Muscle layer of duodenum (tissue), 2 donors: ENCODE measurements at regions not wholly inside any gene's neighbourhood (a gene's known extent, or its start where the extent isn't known, plus 50 kb on each side); places are given as distances from the start of the nearest gene placed in this dataset.
A peak's percentile ranks its signal among the peaks of the same experiment; 100 is the strongest.

ENCODE experiments used
- H3K27ac ChIP-seq: one replicate; pipeline ENCODE4 v1.7.0; 2013; ENCODE audit warnings: mild to moderate bottlenecking, low read length
- H3K27me3 ChIP-seq: one replicate; pipeline ENCODE4 v1.7.0; 2013; ENCODE audit warnings: low read depth, mild to moderate bottlenecking, control low read depth, low read length
- H3K36me3 ChIP-seq, 2 donors: one replicate each; pipeline ENCODE4 v1.7.0; 2013; ENCODE audit warnings: low read length in 2 of 2, control low read depth in 1 of 2, mild to moderate bottlenecking in 1 of 2; ENCODE audit not compliant: insufficient read depth in 2 of 2, control insufficient read depth in 1 of 2
- H3K4me1 ChIP-seq, 2 donors: one replicate each; pipeline ENCODE4 v1.7.0; 2013; ENCODE audit warnings: low read length in 2 of 2, mild to moderate bottlenecking in 2 of 2, control low read depth in 1 of 2, moderate library complexity in 1 of 2; ENCODE audit not compliant: insufficient read depth in 2 of 2, control insufficient read depth in 1 of 2
- H3K4me3 ChIP-seq, 2 donors: one replicate each; pipeline ENCODE4 v1.7.0; 2013; ENCODE audit warnings: low read length in 2 of 2, low read depth in 1 of 2, mild to moderate bottlenecking in 1 of 2
- H3K9me3 ChIP-seq, 2 donors: one replicate each; pipeline ENCODE4 v1.7.0; 2013; ENCODE audit warnings: low read length in 2 of 2, control low read depth in 1 of 2, mild to moderate bottlenecking in 1 of 2; ENCODE audit not compliant: control insufficient read depth in 1 of 2
- donor health status: healthy.

DNA sequence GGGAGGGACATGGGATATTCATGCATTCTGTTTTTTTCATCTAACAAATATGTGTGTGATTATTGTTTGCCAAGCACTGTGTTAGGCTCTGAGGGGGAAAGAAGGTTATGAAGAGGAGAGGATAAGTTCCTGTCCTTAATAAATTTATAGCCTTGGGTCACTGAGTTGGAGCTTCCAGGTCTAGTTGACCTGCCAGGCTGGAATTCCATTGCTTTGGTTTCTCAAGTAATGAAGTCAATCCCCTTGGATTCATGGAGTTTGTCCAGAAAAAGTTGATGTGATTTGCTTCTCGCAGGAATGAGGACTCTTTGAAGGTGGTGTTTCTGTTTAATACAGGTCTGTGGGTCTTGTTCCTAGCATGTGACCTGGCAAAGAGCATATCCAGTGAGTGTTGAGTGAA lies 156.2 kb downstream of the ADAMTS15 start:
- Histone ChIP-seq H3K9me3 (no peaks in the 10 kb centered on the region), H3K4me1 (peaks cover 5 to 12% of the 10 kb centered on the region in 2 donors), H3K4me3 (no peak overlapping the region), H3K27ac (no peak overlapping the region), H3K27me3 (no peaks in the 10 kb centered on the region), H3K36me3 (no peaks in the 10 kb centered on the region)

DNA sequence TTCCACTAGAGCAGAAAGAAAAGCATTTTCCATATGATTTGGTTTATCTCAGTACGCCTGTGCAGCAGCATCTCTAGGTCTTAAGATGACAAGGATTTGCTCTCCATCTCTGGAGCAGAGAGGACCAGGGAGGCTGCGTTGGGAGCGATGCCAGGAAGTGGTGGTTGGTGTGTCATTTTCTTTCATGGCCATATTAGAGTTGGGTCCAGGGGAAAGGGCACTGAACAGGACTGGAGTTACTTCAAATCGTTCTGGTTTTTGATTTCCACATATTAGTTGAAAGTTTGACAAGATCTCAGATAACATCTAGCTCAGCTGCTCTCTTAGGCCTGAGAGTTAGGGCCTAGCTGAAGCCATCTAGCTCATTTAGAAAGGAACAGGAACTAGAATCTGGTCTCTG lies 157.7 kb downstream of the ADAMTS15 start:
- Histone ChIP-seq H3K27ac (no peak overlapping the region), H3K4me1 (peaks cover 5 to 15% of the 10 kb centered on the region in 2 donors), H3K27me3 (no peaks in the 10 kb centered on the region), H3K36me3 (no peaks in the 10 kb centered on the region), H3K4me3 (no peak overlapping the region), H3K9me3 (no peaks in the 10 kb centered on the region)

DNA sequence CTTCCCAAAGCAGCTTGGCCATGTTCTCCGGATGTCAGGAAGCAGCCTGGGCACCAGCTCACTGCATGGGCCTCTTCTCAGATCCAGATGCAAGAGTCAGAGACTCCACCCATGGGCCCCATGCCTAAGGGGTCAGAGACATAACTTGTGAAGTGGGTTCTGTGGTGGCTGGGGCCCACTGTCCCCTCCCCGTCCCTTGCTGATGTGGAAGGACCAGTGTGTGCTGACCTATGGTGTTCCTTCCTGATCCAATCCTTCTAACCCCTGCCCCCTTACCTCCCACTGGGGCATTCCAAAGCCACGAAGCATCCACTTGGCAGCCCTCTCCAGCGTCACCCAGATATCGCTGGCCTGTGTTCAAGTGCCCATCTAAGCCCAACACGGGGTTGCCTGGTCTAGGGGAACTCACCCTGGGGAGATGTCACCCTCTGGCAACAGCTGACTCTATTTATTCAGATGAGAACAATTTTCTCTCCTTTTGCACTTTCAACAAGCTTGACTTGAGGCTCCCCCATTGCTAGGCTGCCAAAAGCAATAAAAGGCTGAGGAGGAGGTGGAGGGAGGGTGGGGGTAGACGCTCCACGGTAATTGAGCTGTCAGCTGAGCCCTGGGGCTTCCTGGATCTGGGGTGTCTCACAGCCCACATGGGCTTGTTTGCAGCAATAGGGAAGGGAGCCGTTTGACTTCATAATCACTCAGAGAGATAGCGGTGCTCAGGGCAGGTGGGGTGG lies 158.5 kb downstream of the ADAMTS15 start:
- peaks cover 0 to 11% of the 10 kb centered on the region in 2 donors for H3K4me1 ChIP-seq
- no peaks in the 10 kb centered on the region for H3K36me3 ChIP-seq
- no peaks in the 10 kb centered on the region for H3K27me3 ChIP-seq
- H3K27ac ChIP-seq, result no peak overlapping the region
- no peak overlapping the region for H3K4me3 ChIP-seq
- H3K9me3 ChIP-seq, result no peaks in the 10 kb centered on the region

DNA sequence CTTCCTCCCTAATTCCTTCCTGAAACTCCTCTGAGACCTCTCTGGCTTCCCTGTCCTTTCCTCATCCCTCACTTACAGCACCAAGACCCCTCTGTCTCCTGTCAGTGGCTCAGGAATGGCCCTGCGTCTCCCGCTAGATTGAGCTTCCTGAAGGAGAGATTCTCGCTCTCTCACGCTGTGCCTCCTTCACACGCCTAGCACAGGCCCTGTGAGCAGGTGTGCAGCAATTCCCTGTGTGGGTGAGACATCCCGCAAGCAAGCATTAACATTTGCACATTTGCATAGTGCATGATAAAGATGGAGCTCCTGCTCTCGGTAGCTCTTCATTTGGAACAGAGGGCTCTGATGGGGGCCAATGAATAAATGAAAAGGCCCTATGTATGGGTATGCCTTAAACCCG lies 159.8 kb downstream of the ADAMTS15 start:
- H3K4me3 ChIP-seq, result no peak overlapping the region
- no peak overlapping the region for H3K27ac ChIP-seq
- peaks cover 0 to 8% of the 10 kb centered on the region in 2 donors for H3K4me1 ChIP-seq
- H3K9me3 ChIP-seq, result no peaks in the 10 kb centered on the region
- H3K36me3 ChIP-seq, result no peaks in the 10 kb centered on the region
- no peaks in the 10 kb centered on the region for H3K27me3 ChIP-seq

DNA sequence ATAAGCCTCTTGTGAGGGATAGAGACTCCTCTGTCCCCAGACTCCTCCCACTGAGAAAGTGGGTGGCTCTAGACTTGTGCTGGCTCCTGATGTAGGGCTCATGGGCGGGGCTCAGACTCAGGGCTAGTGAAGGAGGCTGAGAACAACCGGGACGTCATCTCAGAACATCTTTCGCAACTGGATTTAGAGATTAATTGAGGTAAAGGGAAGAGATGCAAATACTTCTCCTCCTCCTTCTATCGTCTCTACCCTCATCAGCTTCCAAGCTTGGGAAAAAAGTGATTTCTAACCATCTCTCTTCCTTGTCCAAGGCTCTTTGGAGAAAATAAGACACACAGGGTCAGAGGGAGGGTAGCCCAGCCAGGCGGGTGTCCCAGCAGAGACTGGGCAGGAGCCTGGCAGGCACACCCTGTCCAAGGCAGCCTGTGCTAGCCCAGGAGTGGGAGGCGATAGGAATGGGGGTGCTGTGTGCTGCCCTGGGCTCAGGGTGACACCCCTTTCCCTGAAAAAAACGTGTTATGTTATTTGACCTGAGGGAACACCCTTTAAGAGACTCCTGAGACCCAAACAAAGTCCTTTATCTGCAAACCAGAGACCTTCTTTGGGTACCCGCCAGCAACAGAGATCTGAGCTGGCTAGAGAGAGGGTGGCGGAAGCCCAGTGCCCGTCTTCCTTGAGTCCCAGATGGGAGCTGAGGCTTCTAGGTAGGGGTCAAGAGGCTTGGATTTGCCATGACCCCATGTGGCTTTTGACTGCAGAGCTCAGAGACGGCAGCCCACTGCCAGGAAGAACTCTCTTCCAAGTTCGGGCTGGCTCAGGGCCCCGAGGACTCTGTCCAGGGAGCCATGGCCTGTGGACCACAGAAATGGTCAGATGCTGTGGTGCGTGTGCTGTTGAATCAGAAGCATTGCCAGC lies 160.9 kb downstream of the ADAMTS15 start:
- no peaks in the 10 kb centered on the region for H3K36me3 ChIP-seq
- H3K27ac ChIP-seq, result peak overlapping the region; percentile 25
- H3K4me3 ChIP-seq, result no peak overlapping the region
- H3K9me3 ChIP-seq, result no peaks in the 10 kb centered on the region
- H3K27me3 ChIP-seq, result no peaks in the 10 kb centered on the region
- peaks cover 0 to 8% of the 10 kb centered on the region in 2 donors for H3K4me1 ChIP-seq

DNA sequence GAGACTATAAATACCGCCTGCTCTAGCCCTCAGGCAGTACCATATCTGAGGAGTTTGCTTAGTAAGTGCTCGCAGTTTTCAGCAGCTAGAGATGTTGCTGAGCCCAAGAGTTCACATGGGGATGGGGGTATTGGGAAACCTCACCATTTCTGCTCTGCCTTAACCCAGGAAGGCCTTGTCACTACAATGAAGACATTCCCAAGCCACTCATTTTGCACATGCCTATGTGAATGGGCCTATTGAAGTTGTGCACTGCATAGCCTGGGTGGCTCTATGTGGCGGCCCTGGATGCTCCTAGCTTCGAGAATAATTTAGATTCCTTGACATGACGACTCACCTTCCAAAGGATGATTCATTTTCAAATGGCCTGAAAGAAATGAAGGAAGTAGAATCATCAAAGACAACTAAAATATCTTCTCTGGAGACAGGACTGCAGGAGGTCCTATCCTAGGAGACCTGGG lies 163.4 kb downstream of the ADAMTS15 start:
- Histone ChIP-seq H3K4me3 (no peak overlapping the region), H3K27ac (no peak overlapping the region), H3K36me3 (no peaks in the 10 kb centered on the region), H3K4me1 (peaks cover 0 to 8% of the 10 kb centered on the region in 2 donors), H3K9me3 (no peaks in the 10 kb centered on the region), H3K27me3 (no peaks in the 10 kb centered on the region)

DNA sequence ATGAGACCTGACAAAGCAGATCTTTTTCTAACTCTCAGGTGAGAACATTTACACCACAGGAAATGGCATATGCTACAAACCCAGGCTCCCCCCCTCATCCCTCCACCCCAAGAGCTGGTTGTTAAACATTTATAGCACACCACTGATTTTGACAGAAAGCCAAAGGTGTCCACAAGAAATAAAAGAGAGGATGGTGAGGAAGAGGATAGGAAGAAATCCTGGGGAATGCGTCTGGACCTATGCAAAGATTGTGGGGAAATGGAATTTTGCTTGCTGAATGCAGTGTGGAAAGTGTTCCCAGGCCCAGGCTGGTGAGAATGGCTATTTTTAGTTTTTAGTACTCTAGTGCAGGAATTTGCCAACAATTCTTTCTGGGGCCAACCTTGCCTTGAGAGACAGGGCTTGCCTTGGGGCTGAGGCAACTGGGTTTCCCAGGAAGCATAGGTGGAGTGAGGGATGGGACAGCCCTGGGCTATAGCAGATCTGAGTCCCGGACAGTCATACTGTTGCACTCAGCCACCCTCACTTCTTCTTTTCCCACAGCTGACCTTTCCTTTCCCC lies 163.9 kb downstream of the ADAMTS15 start:
- H3K27me3 ChIP-seq, result no peaks in the 10 kb centered on the region
- no peaks in the 10 kb centered on the region for H3K9me3 ChIP-seq
- H3K4me1 ChIP-seq, result peaks cover 0 to 8% of the 10 kb centered on the region in 2 donors
- H3K36me3 ChIP-seq, result no peaks in the 10 kb centered on the region
- no peak overlapping the region for H3K4me3 ChIP-seq
- peak overlapping the region; percentile 7 for H3K27ac ChIP-seq

DNA sequence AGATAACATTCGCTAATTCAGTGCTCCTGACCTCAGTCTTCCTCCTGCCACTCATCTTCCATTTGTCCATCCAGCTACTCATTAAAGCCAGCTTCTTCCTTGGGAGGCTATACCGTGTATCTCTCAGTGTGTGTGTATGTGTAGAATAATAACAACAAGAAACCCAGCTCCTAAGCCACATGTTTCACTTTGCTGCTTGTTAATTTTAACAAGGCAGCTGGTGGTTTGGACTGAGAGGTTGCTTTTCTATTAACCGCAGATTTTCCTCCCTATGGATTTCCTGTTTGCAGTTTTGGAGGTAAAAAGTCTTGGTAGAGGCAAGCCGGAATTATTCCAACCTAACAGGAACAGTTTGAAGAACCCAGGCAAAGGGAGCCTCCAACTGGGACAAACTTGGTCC lies 165.0 kb downstream of the ADAMTS15 start:
- H3K27me3 ChIP-seq, result no peaks in the 10 kb centered on the region
- no peak overlapping the region for H3K27ac ChIP-seq
- no peak overlapping the region for H3K4me3 ChIP-seq
- no peaks in the 10 kb centered on the region for H3K9me3 ChIP-seq
- peaks cover 0 to 8% of the 10 kb centered on the region in 2 donors for H3K4me1 ChIP-seq
- no peaks in the 10 kb centered on the region for H3K36me3 ChIP-seq

DNA sequence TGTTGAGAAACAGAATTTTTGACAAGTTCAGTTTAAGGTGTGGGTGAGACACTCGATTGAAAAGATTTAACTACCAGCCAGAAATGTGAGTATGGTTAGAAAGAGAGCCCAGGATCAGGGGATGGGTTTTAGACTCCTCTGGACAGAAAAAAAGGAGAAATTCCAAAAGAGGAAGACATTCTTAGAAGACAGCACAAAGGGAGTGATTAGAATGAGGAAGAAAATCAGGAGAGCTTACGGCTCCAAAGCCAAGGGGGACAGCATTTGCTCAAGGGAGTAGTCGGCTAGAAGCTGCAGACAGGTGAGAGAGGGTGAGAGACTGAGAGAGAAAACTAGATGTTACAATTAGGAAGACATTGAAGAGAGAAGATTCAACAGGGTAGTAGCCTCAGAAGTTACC lies 166.1 kb downstream of the ADAMTS15 start:
- H3K4me3 ChIP-seq, result no peak overlapping the region
- H3K36me3 ChIP-seq, result no peaks in the 10 kb centered on the region
- H3K9me3 ChIP-seq, result no peaks in the 10 kb centered on the region
- H3K27me3 ChIP-seq, result no peaks in the 10 kb centered on the region
- H3K27ac ChIP-seq, result no peak overlapping the region
- peaks cover 0 to 4% of the 10 kb centered on the region in 2 donors for H3K4me1 ChIP-seq

DNA sequence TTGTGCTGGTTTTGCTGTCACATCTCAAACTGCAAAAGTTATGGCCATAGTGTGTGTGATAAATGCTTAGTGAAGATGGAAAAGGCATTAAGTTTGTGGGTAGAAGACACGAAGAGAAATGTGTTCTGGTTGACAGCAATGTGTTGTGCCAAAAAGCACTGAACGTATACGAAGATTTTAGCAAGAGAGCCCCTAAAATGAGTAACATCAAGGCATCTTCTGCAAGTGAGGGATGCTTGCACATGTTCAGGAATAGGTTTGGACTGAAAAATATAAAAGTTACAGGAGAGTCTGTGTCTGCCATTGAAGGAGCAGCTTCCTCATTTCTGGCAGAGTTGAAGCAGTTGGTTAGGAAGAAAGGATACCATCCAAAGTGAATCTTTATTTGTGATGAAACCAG lies 167.1 kb downstream of the ADAMTS15 start:
- Histone ChIP-seq H3K4me3 (no peak overlapping the region), H3K36me3 (no peaks in the 10 kb centered on the region), H3K4me1 (no peaks in the 10 kb centered on the region), H3K27me3 (no peaks in the 10 kb centered on the region), H3K9me3 (no peaks in the 10 kb centered on the region), H3K27ac (no peak overlapping the region)

DNA sequence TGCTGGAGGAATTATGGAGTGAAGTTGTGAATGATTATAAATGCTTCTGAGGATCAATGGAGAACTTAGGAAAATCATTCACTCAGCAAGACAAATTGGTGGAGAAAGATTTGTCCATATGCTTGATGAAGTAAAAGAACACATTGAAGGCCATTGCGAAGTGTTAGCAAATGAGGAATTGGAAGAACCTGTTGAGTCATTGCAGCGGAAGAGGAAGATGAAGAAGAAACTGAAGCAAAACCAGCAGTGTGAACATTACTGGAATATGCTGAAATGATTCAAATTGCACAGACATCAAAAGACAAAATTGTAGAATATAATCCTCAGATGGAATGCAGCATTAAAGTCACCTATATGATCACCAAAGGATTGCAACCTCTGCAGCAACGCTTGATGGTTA lies 168.1 kb downstream of the ADAMTS15 start:
- Histone ChIP-seq H3K27ac (no peak overlapping the region), H3K36me3 (no peaks in the 10 kb centered on the region), H3K27me3 (no peaks in the 10 kb centered on the region), H3K9me3 (no peaks in the 10 kb centered on the region), H3K4me1 (no peaks in the 10 kb centered on the region), H3K4me3 (no peak overlapping the region)
